ENCODE measurements at regions not wholly inside any gene's neighbourhood (a gene's known extent, or its start where the extent isn't known, plus 50 kb on each side); places are given as distances from the start of the nearest gene placed in this dataset.

DNA sequence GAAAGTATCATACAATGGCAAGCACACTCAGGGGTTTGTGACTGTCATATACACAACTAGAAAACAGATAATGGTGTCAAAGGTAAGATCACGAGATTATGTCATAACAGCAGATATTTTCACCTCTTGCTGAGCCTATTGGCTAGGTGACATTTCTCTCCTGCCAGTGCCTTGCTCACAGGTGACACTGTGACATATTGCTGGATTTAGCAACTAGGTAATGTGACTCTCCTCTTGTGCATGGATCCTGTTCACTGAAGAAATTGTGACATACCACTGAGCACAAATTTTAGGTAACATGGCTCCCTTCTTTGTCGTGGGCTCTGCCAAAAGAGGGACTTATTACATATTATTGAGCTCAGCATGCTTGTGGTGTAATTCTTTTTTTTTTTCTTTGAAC is 842.0 kb upstream of the TSPY4 start:
- TF ChIP-seq, protein P1, sequence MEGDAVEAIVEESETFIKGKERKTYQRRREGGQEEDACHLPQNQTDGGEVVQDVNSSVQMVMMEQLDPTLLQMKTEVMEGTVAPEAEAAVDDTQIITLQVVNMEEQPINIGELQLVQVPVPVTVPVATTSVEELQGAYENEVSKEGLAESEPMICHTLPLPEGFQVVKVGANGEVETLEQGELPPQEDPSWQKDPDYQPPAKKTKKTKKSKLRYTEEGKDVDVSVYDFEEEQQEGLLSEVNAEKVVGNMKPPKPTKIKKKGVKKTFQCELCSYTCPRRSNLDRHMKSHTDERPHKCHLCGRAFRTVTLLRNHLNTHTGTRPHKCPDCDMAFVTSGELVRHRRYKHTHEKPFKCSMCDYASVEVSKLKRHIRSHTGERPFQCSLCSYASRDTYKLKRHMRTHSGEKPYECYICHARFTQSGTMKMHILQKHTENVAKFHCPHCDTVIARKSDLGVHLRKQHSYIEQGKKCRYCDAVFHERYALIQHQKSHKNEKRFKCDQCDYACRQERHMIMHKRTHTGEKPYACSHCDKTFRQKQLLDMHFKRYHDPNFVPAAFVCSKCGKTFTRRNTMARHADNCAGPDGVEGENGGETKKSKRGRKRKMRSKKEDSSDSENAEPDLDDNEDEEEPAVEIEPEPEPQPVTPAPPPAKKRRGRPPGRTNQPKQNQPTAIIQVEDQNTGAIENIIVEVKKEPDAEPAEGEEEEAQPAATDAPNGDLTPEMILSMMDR (IDR thresholded peaks at IDR 0.05), result no peak
- no peak for TF ChIP-seq EP300 (IDR thresholded peaks at IDR 0.05)
